HEK293T (cell line): ENCODE measurements at regions not wholly inside any gene's neighbourhood (a gene's known extent, or its start where the extent isn't known, plus 50 kb on each side); places are given as distances from the start of the nearest gene placed in this dataset.

Experiments used
- CTCF ChIA-PET: fragments of 350-600 bp; formaldehyde crosslinking; extraction: SDS; loops from one replicate; lab custom pipeline; 2021; ENCODE audit warnings: antibody characterized with exemption, inconsistent platforms; lab: Yijun Ruan, JAX
- POLR2A ChIA-PET: fragments of 350-600 bp; formaldehyde crosslinking; extraction: SDS; loops from one replicate; lab custom pipeline; 2020; ENCODE audit warnings: antibody characterized with exemption, inconsistent platforms; lab: Yijun Ruan, JAX
- DNase-seq: peaks from one replicate; pipeline ENCODE4 v3.0.0; 2012; ENCODE audit warnings: mixed read lengths; ENCODE audit errors: extremely low spot score
- ARNT ChIP-seq: fragments of 450-650 bp; IDR thresholded peaks from 2 replicates; pipeline ENCODE4 v1.6.1; 2017; ENCODE audit warnings: mild to moderate bottlenecking
- BHLHE40 ChIP-seq: fragments of 450-650 bp; IDR thresholded peaks from 2 replicates; pipeline ENCODE4 v1.6.1; 2016; ENCODE audit warnings: mild to moderate bottlenecking, moderate library complexity, borderline replicate concordance
- CTBP1 ChIP-seq: fragments of 450-650 bp; IDR thresholded peaks from 2 replicates; pipeline ENCODE4 v1.6.1; 2016; ENCODE audit warnings: borderline replicate concordance
- ELF4 ChIP-seq: fragments of 450-650 bp; IDR thresholded peaks from 2 replicates; pipeline ENCODE4 v1.6.1; 2017; ENCODE audit warnings: antibody characterized with exemption
- FOXA1 ChIP-seq: fragments of 450-650 bp; IDR thresholded peaks from 2 replicates; pipeline ENCODE4 v1.6.1; 2016; ENCODE audit warnings: mild to moderate bottlenecking
- FOXK2 ChIP-seq: fragments of 450-650 bp; IDR thresholded peaks from 2 replicates; pipeline ENCODE4 v1.6.1; 2016; ENCODE audit warnings: mild to moderate bottlenecking
- FOXM1 ChIP-seq: fragments of 450-650 bp; IDR thresholded peaks from 2 replicates; pipeline ENCODE4 v1.6.1; 2017; ENCODE audit warnings: mild to moderate bottlenecking, borderline replicate concordance
- HDGF ChIP-seq: fragments of 450-650 bp; IDR thresholded peaks from 2 replicates; pipeline ENCODE4 v1.6.1; 2017; ENCODE audit warnings: antibody characterized with exemption, borderline replicate concordance
- L3MBTL2 ChIP-seq: fragments of 450-650 bp; conservative IDR thresholded peaks from 2 replicates; pipeline ENCODE4 v1.6.1; 2016; ENCODE audit warnings: mild to moderate bottlenecking
- LEF1 ChIP-seq: fragments of 450-650 bp; IDR thresholded peaks from 2 replicates; pipeline ENCODE4 v1.6.1; 2017; ENCODE audit warnings: mild to moderate bottlenecking, borderline replicate concordance
- NFRKB ChIP-seq: fragments of 450-650 bp; IDR thresholded peaks from 2 replicates; pipeline ENCODE4 v1.6.1; 2016; ENCODE audit warnings: mild to moderate bottlenecking, moderate library complexity
- SP1 ChIP-seq: fragments of 450-650 bp; IDR thresholded peaks from 2 replicates; pipeline ENCODE4 v1.6.1; 2017
- SUZ12 ChIP-seq: fragments of 450-650 bp; IDR thresholded peaks from 2 replicates; pipeline ENCODE4 v1.6.1; 2016; ENCODE audit warnings: mild to moderate bottlenecking
- TARDBP ChIP-seq: fragments of 450-650 bp; IDR thresholded peaks from 2 replicates; pipeline ENCODE4 v1.6.1; 2016
- ZNF384 ChIP-seq: fragments of 450-650 bp; IDR thresholded peaks from 2 replicates; pipeline ENCODE4 v1.6.1; 2016
- TF ChIP-seq, protein P1 (sequence below): fragments of 450-650 bp; IDR thresholded peaks from 2 replicates; pipeline ENCODE4 v1.6.1; 2016

DNA sequence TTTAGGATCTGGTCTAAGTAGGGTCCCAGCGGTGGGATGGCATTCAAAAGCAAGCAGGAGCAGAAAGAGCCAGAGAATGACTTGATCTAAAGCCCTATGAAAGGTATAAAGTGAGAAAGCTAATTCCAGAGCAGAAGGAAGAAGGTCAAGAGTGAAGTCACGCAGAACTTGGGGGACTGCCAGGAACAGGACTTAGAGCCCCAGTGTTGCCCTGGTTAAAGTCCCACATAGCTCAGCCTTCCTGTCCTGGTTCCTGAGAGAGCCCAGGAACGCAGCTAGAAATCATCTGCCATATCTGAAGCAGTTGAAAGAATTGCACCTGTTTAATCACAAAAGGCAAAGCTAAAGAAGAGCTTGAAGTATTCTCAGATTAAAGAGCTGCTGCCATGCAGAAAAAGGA lies 160.6 kb upstream of the ATP1B1 start:
- no peak for TF ChIP-seq TARDBP
- ChIA-PET POLR2A (no interaction called here), CTCF (no interaction called here)
- no peak for DNase-seq

GRCh38 chr1:168947041-168947440 lies 159.4 kb upstream of the ATP1B1 start:
- ChIA-PET CTCF (no interaction called here), POLR2A (no interaction called here)
- TF ChIP-seq, protein P1, sequence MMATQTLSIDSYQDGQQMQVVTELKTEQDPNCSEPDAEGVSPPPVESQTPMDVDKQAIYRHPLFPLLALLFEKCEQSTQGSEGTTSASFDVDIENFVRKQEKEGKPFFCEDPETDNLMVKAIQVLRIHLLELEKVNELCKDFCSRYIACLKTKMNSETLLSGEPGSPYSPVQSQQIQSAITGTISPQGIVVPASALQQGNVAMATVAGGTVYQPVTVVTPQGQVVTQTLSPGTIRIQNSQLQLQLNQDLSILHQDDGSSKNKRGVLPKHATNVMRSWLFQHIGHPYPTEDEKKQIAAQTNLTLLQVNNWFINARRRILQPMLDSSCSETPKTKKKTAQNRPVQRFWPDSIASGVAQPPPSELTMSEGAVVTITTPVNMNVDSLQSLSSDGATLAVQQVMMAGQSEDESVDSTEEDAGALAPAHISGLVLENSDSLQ: no peak
- TF ChIP-seq LEF1 (no peak), SUZ12 (no peak), L3MBTL2 (no peak), FOXM1 (no peak), CTBP1 (no peak), FOXK2 (no peak), FOXA1 (no peak), HDGF (no peak), NFRKB (no peak), ELF4 (no peak), ZNF384 (no peak), TARDBP (no peak), SP1 (no peak), BHLHE40 (no peak), ARNT (no peak)
- no peak for DNase-seq

- CTCF ChIA-PET: no interaction called here
- POLR2A ChIA-PET: no interaction called here
These were observed 156.8 kb upstream of the ATP1B1 start for GRCh38 chr1:168949672-168950071.

DNA sequence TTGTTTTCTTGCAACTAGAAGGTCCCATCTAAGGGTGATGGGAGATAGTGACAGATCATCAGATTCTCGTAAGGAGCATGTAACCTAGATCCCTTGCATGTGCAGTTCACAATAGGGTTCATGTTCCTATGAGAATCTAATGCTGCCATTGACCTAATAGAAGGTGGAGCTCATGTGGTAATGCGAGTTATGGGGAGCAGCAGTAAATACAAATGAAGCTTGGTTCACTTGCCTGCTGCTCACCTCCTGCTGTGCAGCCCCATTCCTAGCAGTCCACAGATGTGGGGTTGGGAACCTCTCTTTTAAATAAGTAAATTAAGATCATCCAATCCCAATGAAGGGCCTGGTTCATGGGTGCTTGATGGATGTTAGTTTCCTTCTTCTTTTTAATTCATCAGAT lies 148.7 kb upstream of the ATP1B1 start:
- CTCF ChIA-PET: no interaction called here
- no peak for TF ChIP-seq CTBP1
- no peak for TF ChIP-seq FOXA1
- TF ChIP-seq SP1: no peak
- no peak for TF ChIP-seq FOXK2
- TF ChIP-seq LEF1: no peak
- no peak for TF ChIP-seq HDGF
- TF ChIP-seq ZNF384: no peak
- TF ChIP-seq, protein P1: no peak
- TF ChIP-seq TARDBP: no peak
- TF ChIP-seq BHLHE40: no peak
- TF ChIP-seq L3MBTL2: no peak
- TF ChIP-seq ELF4: no peak
- no peak for TF ChIP-seq NFRKB
- no peak for TF ChIP-seq SUZ12
- no peak for TF ChIP-seq FOXM1
- no peak for TF ChIP-seq ARNT
- no peak for DNase-seq
- POLR2A ChIA-PET: no interaction called here

More at GRCh38 chr1:168949672-168950071, 156.8 kb upstream of the ATP1B1 start:
- DNase-seq: no peak
- TF ChIP-seq SUZ12: no peak
- no peak for TF ChIP-seq LEF1
- no peak for TF ChIP-seq FOXM1
- no peak for TF ChIP-seq ZNF384
- no peak for TF ChIP-seq FOXA1
- no peak for TF ChIP-seq ELF4
- TF ChIP-seq TARDBP: no peak
- TF ChIP-seq BHLHE40: no peak

DNA sequence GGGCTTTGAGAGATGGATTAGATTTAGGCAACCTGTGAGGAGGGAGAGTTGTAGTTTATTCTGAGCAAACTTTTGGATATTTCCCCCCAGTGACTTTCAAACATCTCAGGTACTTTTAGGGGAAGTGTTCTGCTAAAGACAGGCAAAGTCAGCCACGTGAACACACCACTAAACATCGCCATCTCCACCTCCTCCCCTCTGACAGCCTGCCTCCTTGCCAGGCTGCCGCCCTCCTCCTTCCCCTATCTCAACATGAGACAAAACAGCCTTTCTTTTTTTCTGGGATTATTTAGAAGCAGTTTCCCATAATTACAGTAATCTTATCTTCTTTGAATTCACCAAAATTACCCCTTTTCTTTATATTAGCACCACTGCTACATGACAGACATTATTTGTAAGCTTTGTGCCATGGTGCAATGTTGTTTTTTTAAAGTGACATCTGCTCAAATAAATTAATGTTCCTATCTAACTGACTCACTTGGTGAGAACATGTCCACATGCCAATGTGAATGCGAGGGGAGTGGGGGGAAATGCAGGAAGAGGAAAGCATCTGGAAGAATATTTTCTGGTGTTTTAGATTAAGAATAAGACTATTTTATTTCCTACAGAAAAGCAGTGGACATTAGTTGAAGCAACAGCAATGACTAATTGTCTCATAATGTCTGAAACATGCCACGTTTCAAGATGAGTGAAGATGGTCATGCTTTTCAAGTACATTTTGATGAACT lies 147.8 kb upstream of the ATP1B1 start:
- DNase-seq: no peak
- CTCF ChIA-PET: no interaction called here
- POLR2A ChIA-PET: no interaction called here
- TF ChIP-seq SUZ12: no peak

DNA sequence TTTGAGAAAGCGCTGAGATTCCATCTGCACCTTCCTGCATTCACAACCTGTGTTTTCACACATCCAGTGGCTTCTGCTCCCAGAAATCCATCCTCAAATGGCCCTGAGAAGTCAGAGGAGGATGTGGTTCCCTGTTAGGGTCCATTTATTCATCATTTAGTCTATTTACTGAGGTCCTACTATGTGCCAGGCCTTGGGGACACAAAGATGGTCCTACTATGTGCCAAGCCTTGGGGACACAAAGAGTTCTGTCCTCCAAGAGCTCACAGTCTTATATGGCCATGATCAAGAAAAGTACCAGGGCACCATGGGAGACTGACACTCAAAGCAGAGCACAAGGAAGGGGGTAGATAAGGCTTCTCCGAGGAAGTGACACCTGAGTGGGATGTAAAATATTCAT lies 147.1 kb upstream of the ATP1B1 start:
- ChIA-PET POLR2A (no interaction called here), CTCF (no interaction called here)
- DNase-seq: no peak
- TF ChIP-seq NFRKB: no peak
- TF ChIP-seq FOXM1: no peak
- TF ChIP-seq LEF1: no peak
- TF ChIP-seq FOXA1: no peak

DNA sequence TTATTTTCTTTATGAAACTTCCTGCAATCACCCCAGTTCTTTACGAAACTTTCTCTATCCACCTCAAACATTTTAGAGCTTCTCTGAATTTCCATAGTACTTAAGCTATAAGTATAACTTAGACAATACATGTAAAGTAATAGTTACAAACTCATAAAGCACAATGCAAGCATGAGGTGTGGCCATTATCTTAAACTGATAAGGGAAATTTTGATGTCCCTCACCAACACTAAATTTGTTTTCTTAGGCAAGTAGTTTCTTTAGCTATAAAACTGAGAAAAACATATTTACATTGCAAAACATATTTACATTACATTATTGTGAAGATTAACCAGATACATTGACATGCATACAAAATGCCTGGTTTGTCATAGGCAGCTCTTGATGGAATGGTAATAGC lies 146.4 kb upstream of the ATP1B1 start:
- no peak for TF ChIP-seq LEF1
- TF ChIP-seq, protein P1: no peak
- POLR2A ChIA-PET: no interaction called here
- CTCF ChIA-PET: no interaction called here
- DNase-seq: no peak
